CD4-positive, alpha-beta T cell treated with Interferon alpha-2 for 1 hour (primary cell): ENCODE measurements at regions not wholly inside any gene's neighbourhood (a gene's known extent, or its start where the extent isn't known, plus 50 kb on each side); places are given as distances from the start of the nearest gene placed in this dataset.

Source experiments
- DNase-seq, 2 donors: peaks; one replicate each; pipeline ENCODE4 v3.0.0-alpha.2; 2020 to 2022

- no peak for DNase-seq
Observed at GRCh38 chr17:72531729-72532128, 410.9 kb downstream of the SOX9 start.

- no peak for DNase-seq
Observed at GRCh38 chr17:72534265-72534664, 413.4 kb downstream of the SOX9 start.

GRCh38 chr17:72534776-72535175, 414.0 kb downstream of the SOX9 start:
- DNase-seq, result no peak

GRCh38 chr17:72535346-72535745, 414.5 kb downstream of the SOX9 start:
- no peak for DNase-seq

- DNase-seq, result no peak
Observed at GRCh38 chr17:72535779-72536178, 415.0 kb downstream of the SOX9 start.

GRCh38 chr17:72536788-72537187, 416.0 kb downstream of the SOX9 start:
- DNase-seq, result no peak

GRCh38 chr17:72538443-72538842, 417.6 kb downstream of the SOX9 start:
- DNase-seq, result no peak

- no peak for DNase-seq
Observed at GRCh38 chr17:72538901-72539352, 418.1 kb downstream of the SOX9 start.

- peak; percentile 21 to 51 for DNase-seq
Observed at GRCh38 chr17:72539981-72540897, 419.4 kb downstream of the SOX9 start.

GRCh38 chr17:72542317-72542716, 421.5 kb downstream of the SOX9 start:
- DNase-seq, result no peak

- no peak for DNase-seq
Observed at GRCh38 chr17:72545766-72546165, 424.9 kb downstream of the SOX9 start.

- DNase-seq, result no peak
Observed at GRCh38 chr17:72553051-72553755, 432.4 kb downstream of the SOX9 start.

- no peak for DNase-seq
Observed at GRCh38 chr17:72554508-72554907, 433.7 kb downstream of the SOX9 start.

GRCh38 chr17:72555052-72555451, 434.2 kb downstream of the SOX9 start:
- no peak for DNase-seq

GRCh38 chr17:72556944-72557826, 436.4 kb downstream of the SOX9 start:
- DNase-seq, result peak; percentile 27 to 56

- no peak for DNase-seq
Observed at GRCh38 chr17:72558971-72559476, 438.2 kb downstream of the SOX9 start.

GRCh38 chr17:72560303-72561247, 439.8 kb downstream of the SOX9 start:
- peak; percentile 15 to 57 for DNase-seq

- DNase-seq, result no peak
Observed at GRCh38 chr17:72561266-72561665, 440.4 kb downstream of the SOX9 start.

GRCh38 chr17:72561680-72562079, 440.9 kb downstream of the SOX9 start:
- no peak for DNase-seq

- no peak for DNase-seq
Observed at GRCh38 chr17:72562615-72563188, 441.9 kb downstream of the SOX9 start.

GRCh38 chr17:72563952-72564351, 443.1 kb downstream of the SOX9 start:
- DNase-seq, result no peak
